Caco-2 (cell line): ENCODE measurements at regions not wholly inside any gene's neighbourhood (a gene's known extent, or its start where the extent isn't known, plus 50 kb on each side); places are given as distances from the start of the nearest gene placed in this dataset.

Experiments used
- BruUV-seq: library from RNA; stranded (reverse); fragments of 400-500 nt; replicated peaks from 2 replicates; lab custom pipeline; 2021; lab: Mats Ljungman, UMichigan
- CTCF ChIA-PET: fragments of 300-600 bp; sonication (Branson Sonifier 250); formaldehyde crosslinking; loops from one replicate; lab custom pipeline; 2022; ENCODE audit warnings: antibody characterized with exemption; lab: Charles Lee
- POLR2A ChIA-PET: fragments of 300-600 bp; sonication (Branson Sonifier 250); formaldehyde crosslinking; loops from one replicate; lab custom pipeline; 2022; ENCODE audit warnings: antibody characterized with exemption; lab: Charles Lee
- DNase-seq, 2 experiments: peaks; one replicate each; pipeline versions ENCODE4 v3.0.0 to v3.0.0-alpha.2; 2020 to 2022
- H3K27me3 ChIP-seq: replicated peaks from 2 replicates; pipeline ENCODE4 v1.6.0; 2011; ENCODE audit warnings: low read length; ENCODE audit not compliant: control insufficient read depth, insufficient read depth
- H3K36me3 ChIP-seq: 2 replicates; pipeline ENCODE4 v1.5.1; 2011; ENCODE audit warnings: low read length; ENCODE audit not compliant: control insufficient read depth, insufficient read depth
- H3K4me1 ChIP-seq: fragments of 250-450 bp; sonication (Bioruptor Pico); 2 replicates; pipeline ENCODE4 v1.5.1; 2020; ENCODE audit warnings: mild to moderate bottlenecking
- H3K4me3 ChIP-seq: 2 replicates; pipeline ENCODE4 v1.5.1; 2011; ENCODE audit warnings: low read depth, mild to moderate bottlenecking, control low read depth, low read length
- H3K9me3 ChIP-seq: fragments of 250-450 bp; sonication (Bioruptor Pico); 2 replicates; pipeline ENCODE4 v1.5.1; 2020; ENCODE audit warnings: mild to moderate bottlenecking, moderate library complexity
- H3K27ac Mint-ChIP-seq: one replicate; pipeline ENCODE4 v1.8.0; 2022; ENCODE audit warnings: mixed read lengths; ENCODE audit not compliant: unreplicated experiment
- H3K27me3 Mint-ChIP-seq: one replicate; pipeline ENCODE4 v1.8.0; 2022; ENCODE audit warnings: mixed read lengths; ENCODE audit not compliant: insufficient read depth, unreplicated experiment
- H3K36me3 Mint-ChIP-seq: one replicate; pipeline ENCODE4 v1.8.0; 2022; ENCODE audit warnings: mild to moderate bottlenecking, mixed read lengths; ENCODE audit not compliant: insufficient read depth, unreplicated experiment
- H3K4me1 Mint-ChIP-seq: one replicate; pipeline ENCODE4 v1.8.0; 2022; ENCODE audit warnings: low read depth, mixed read lengths; ENCODE audit not compliant: unreplicated experiment
- H3K4me3 Mint-ChIP-seq: one replicate; pipeline ENCODE4 v1.8.0; 2022; ENCODE audit warnings: mild to moderate bottlenecking, moderate library complexity, mixed read lengths; ENCODE audit not compliant: unreplicated experiment
- H3K9me3 Mint-ChIP-seq: one replicate; pipeline ENCODE4 v1.8.0; 2022; ENCODE audit warnings: mixed read lengths; ENCODE audit not compliant: unreplicated experiment
- CTCF ChIP-seq, 2 experiments: fragments of 200-600 bp in 1 of 2; IDR thresholded peaks; 1 replicate in 1 of 2; 2 replicates in 1 of 2; pipeline versions ENCODE4 v1.5.1 to v1.8.0; 2011 to 2022; ENCODE audit warnings: antibody characterized with exemption in 1 of 2, control low read depth in 1 of 2, inconsistent platforms in 1 of 2, low read depth in 1 of 2, low read length in 1 of 2, mild to moderate bottlenecking in 1 of 2, moderate library complexity in 1 of 2; ENCODE audit not compliant: insufficient read depth in 1 of 2, severe bottlenecking in 1 of 2, unreplicated experiment in 1 of 2
- intact Hi-C: fragments of 100-400 bp; cut with micrococcal nuclease; formaldehyde crosslinking; loops from one replicate; pipeline ENCODE4 v1.10.0; 2022; ENCODE audit not compliant: unreplicated experiment

- DNase-seq: no peak
- Histone ChIP-seq H3K4me1 (no peaks in the 10 kb centered on the region), H3K27me3 (no peaks in the 10 kb centered on the region; the same call in 1 of the 2 replicates), H3K36me3 (no peaks in the 10 kb centered on the region), H3K9me3 (no peaks in the 10 kb centered on the region), H3K4me3 (no peak overlapping the region)
- H3K9me3 Mint-ChIP-seq: no peaks in the 10 kb centered on the region
- H3K4me3 Mint-ChIP-seq: no peak overlapping the region
- no peak overlapping the region for H3K27ac Mint-ChIP-seq
- CTCF ChIA-PET: no interaction called here
- peaks cover 13% of the 10 kb centered on the region for H3K27me3 Mint-ChIP-seq
- intact Hi-C loops: no loop called here
- POLR2A ChIA-PET: no interaction called here
- H3K36me3 Mint-ChIP-seq: no peaks in the 10 kb centered on the region
- H3K4me1 Mint-ChIP-seq: no peaks in the 10 kb centered on the region
- TF ChIP-seq CTCF (IDR thresholded peaks at IDR 0.05; ENCODE audit: insufficient read depth in 1 of 2, low read depth in 1 of 2, low read length in 1 of 2, severe bottlenecking in 1 of 2, unreplicated experiment in 1 of 2): no peak
- no TSS peak for BruUV-seq
Measured at GRCh38 chr10:47196691-47197090, 103.3 kb upstream of the GDF10 start.

- TF ChIP-seq CTCF (IDR thresholded peaks at IDR 0.05; ENCODE audit: insufficient read depth in 1 of 2, low read depth in 1 of 2, low read length in 1 of 2, severe bottlenecking in 1 of 2, unreplicated experiment in 1 of 2): no peak
- Mint-ChIP-seq H3K27me3 (peaks cover 14% of the 10 kb centered on the region), H3K4me1 (no peaks in the 10 kb centered on the region), H3K4me3 (no peak overlapping the region), H3K9me3 (no peaks in the 10 kb centered on the region), H3K36me3 (no peaks in the 10 kb centered on the region), H3K27ac (no peak overlapping the region)
- Histone ChIP-seq H3K36me3 (no peaks in the 10 kb centered on the region), H3K4me3 (no peak overlapping the region), H3K4me1 (no peaks in the 10 kb centered on the region), H3K27me3 (no peaks in the 10 kb centered on the region; the same call in 1 of the 2 replicates), H3K9me3 (no peaks in the 10 kb centered on the region)
- POLR2A ChIA-PET: no interaction called here
- DNase-seq: peak in 1 of 2 experiments; percentile 33
- intact Hi-C loops: no loop called here
- BruUV-seq: no TSS peak
- CTCF ChIA-PET: interaction anchor here (1.0 kb wide), 1 partner anchor 114 kb away, joined by 3 read pairs; no protein-coding TSS in a partner anchor
Measured at GRCh38 chr10:47198221-47198620, 101.8 kb upstream of the GDF10 start.

GRCh38 chr10:47205192-47205591 lies 94.8 kb upstream of the GDF10 start:
- no peak for TF ChIP-seq CTCF (IDR thresholded peaks at IDR 0.05; ENCODE audit: insufficient read depth in 1 of 2, low read depth in 1 of 2, low read length in 1 of 2, severe bottlenecking in 1 of 2, unreplicated experiment in 1 of 2)
- Histone ChIP-seq H3K36me3 (no peaks in the 10 kb centered on the region), H3K4me3 (no peak overlapping the region), H3K4me1 (no peaks in the 10 kb centered on the region), H3K27me3 (no peaks in the 10 kb centered on the region; the same call in 1 of the 2 replicates), H3K9me3 (no peaks in the 10 kb centered on the region)
- ChIA-PET POLR2A (no interaction called here), CTCF (no interaction called here)
- no peak for DNase-seq
- no TSS peak for BruUV-seq
- no peaks in the 10 kb centered on the region for H3K4me1 Mint-ChIP-seq
- no peak overlapping the region for H3K4me3 Mint-ChIP-seq
- H3K27ac Mint-ChIP-seq: no peak overlapping the region
- H3K36me3 Mint-ChIP-seq: no peaks in the 10 kb centered on the region
- H3K9me3 Mint-ChIP-seq: no peaks in the 10 kb centered on the region
- peaks cover 14% of the 10 kb centered on the region for H3K27me3 Mint-ChIP-seq
- intact Hi-C loops: no loop called here
